SKM-1 treated with dmso at 0.1 percent for 144 hours (cell line): ENCODE measurements at regions not wholly inside any gene's neighbourhood (a gene's known extent, or its start where the extent isn't known, plus 50 kb on each side); places are given as distances from the start of the nearest gene placed in this dataset.
"Not testable (repeated sequence)": the region's sequence is repeated elsewhere in the genome, so short reads cannot be mapped to it uniquely, and the experiment has no call there.

Experiments
- DNase-seq: peaks from one replicate; lab custom pipeline; 2025; ENCODE audit not compliant: unreplicated experiment; lab: John Stamatoyannopoulos, UW

DNA sequence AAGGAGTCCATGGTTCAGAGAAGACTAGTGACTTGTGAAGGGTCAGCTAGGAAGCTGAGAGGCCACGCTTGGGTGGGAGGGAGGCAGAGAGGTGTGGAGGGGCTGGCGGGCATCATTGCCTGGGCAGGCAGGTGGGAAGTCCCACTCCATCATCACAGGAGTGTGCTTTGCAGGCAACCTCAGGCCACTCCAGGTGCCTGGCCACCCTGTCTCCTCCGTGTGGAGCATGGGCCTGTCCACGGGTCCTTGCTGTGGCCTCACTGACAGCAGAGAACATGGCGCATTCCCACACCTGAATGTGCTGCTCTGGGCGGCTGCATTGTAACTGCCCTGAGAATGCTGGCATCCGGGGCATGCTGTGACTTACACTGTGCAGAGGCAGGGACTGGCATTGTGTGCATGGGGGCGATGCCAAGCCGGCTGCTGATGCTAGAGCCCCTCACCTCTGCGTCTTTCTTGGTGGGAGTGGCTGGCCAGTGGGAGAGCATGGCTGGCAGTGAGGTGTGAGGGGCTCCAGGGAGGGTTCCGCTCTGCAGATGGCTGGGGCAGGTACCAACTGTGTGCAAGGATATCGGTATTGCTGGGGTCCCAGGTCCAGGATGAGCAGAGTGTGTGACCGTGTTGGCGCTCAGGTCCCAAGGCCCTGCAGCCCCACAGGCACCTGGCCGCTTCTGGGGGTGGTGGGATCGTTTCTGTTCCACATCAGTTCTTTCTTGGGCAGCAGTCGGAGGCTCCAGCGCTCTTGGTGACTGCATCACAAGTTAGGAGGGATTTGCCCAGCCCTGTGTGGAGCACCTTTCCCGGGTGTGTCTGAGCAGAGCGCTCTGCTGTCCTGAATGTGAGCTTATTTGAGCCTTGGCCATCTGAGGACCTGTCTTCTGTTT is 94.8 kb downstream of the NPIPB11 start:
- no peak for DNase-seq

DNA sequence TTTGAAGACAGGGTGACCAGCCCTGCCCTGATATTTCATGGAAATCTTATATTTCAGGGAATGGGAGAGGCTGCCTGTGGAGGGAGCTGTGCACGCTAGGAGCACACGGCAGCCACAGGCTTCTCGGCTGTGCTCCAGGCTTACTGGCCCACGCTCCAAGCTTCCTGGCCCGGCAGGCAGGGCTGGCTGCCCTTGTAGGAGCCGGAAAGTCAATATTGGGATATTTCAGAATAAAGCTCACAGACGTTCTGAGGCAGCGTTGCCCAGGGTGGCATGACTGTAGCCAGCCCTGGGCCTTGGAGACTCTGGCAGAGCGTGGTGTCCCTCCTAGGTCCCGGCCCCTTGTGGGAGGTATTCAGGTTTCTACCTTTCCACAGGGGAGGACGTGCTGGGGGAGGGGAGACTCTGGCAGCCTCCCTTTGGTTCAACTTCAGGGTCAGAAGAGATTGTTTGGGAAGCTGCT is 95.6 kb downstream of the NPIPB11 start:
- DNase-seq: no peak

DNA sequence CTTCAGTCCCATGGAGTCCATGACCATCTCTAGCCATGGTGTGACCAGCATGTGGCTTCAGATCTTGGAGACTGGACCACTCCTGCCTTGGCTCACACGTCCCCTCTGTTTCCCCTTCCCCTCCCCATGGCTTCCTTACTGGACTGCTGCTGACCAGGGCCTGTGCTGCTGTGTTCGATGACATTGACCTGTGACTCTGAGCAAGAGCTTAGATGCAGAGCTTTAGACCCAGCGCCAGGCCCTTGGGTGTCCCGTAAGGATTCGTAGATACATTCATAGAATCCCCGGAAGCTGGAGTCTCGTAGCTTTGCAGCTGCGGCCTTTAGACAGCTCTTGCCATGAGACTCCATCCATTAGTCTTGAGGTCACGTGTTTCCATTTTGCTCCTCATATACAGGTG is 96.3 kb downstream of the NPIPB11 start:
- not testable (repeated sequence) for DNase-seq

DNA sequence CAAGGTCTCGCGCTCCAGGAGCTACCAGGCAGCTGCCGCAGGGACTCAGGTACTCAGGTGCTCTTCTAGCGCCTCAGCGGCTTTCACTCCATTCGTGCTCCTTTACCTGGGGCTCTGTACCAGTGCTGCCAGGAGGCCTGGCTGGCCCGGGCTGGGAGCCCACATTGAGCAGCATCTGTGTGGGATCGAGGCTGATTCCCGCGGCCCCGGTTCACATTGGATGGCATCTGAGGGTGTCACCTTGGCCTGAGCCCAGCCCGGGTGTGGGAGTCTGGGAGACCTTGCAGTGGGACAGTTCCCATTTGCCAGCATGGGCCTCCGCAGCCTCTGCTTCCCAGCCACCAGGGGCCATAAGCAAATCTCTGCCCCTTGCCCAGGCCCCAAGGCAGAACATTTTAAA is 96.9 kb downstream of the NPIPB11 start:
- DNase-seq: not testable (repeated sequence)

DNA sequence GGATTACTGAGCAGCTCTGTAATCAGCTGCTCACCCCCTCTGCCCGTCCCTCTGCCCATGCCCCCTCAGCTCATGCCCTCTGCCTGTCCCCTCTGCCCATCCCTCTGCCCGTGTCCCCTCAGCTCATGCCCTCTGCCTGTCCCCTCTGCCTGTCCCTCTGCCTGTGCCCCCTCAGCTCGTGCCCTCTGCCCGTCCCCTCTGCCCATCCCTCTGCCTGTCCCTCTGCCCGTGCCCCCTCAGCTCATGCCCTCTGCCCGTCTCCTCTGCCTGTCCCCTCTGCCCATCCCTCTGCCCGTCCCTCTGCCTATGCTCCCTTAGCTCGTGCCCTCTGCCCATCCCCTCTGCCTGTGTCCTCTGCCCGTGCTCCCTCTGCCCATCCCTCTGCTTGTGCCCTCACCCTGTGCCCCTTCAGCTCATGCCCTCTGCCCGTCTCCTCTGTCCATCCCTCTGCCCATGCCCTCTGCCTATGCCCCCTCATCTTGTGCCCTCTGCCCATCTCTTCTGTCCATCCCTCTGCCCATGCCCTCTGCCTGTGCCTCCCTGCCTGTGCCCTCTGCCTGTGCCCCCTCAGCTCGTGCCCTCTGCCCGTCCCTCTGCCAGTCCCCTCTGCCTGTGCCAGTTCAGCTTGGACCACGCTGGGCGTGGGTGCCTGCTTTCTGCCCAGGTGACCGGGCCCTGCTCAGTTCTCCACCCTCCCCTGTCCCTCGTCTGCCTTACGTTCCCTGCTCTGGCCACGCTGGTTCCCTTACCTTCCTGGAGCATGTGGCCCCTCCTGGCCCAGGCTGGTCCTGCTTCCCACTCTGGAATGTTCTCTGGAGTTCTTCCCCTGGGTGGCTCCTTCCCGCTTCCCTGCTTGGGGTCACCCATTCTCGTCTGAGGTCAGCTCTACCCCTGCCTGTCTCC is 97.6 kb downstream of the NPIPB11 start:
- DNase-seq: no peak

DNA sequence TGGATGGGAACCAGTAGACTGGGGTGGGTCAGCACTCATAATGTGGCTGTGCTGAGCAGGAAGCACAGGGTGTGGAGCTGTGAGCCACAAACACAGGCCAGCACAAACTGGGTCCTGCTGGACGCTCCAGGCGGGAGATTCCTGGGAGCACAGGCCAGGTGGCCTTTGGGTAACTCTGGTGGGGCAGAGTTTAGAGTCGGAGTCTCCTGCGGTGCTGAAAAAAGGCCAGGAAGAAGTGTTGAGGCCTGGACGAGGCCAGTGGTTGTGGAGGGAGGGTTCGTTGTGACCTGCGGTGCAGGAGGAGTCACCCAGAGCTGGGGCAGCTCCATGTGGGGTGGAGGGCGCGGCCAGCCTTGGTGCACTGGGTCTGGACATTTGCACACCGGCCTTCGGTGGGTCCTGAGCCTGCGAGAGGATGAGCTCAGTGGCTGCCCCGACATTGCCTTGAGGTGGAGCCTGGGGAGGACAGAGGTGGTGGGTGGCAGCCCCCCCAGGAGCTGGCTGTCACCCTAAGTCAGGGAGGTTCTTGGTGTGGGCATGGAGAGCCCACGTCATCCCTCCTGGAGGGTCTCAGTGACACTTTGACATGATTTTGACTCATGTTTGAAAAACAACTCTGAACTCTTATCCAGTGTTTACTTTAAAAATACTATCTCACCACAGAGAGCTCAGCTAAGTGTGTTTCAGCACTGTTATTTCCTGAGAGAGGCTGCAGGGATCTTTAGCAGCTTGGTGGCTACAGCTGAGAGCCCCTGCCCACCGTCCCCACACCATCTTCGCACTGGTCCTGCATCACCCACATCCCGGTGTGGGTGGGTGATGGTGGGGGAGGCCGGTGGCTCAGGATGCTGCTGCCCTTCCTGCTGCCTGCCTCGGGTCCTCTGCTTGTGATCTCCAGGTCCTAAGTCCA is 98.7 kb downstream of the NPIPB11 start:
- no peak for DNase-seq

DNA sequence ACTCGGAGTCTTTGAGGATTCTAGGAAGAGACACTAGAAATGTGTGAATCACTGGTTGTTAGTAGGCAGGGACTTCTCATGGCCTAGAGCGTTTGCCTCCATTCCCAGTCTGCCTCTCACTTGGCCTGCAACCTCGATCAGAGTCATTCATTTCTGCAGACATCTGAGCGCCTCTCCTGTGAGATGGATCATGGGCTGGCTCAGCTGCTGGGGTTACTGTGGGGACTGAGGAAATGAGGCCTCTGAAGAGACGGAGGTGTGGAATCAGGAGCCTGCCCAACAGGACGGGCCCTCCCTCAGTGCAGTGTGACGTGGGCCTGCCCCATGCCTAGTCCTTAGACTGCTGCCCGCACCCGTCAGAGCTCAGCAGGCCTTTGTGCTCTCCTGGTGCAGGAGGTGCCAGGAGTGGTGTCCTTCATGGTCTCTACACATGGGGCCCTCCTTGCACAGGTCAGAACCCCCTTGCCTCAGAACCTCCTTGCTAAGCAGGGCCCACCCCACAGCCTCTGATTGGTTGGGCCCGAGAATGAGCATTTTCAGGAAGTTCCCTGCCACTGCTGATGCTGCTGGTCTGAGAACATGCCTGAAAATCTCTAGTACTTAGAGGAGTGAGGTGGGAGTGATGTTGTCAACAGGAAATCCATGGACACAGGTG is 99.4 kb downstream of the NPIPB11 start:
- DNase-seq: no peak

DNA sequence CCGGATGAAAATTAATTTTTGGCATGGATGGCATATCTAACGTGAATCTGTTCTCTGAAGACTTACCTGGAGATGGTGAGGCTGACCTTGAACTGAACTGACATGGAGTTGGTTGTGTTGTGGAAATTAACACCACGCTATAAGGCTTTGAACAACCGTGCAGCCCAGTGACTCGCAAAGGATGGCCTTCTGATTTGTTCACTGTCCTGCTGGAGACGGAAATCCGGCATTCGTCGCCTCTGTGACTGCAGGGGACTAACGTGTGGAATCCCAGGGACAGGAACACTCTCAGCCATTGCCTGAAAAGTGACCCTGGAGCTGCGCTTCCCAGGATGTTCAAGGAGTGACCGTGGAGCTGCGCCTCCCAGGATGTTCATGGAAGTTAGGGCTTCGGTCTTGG is 100.3 kb downstream of the NPIPB11 start:
- DNase-seq: no peak

DNA sequence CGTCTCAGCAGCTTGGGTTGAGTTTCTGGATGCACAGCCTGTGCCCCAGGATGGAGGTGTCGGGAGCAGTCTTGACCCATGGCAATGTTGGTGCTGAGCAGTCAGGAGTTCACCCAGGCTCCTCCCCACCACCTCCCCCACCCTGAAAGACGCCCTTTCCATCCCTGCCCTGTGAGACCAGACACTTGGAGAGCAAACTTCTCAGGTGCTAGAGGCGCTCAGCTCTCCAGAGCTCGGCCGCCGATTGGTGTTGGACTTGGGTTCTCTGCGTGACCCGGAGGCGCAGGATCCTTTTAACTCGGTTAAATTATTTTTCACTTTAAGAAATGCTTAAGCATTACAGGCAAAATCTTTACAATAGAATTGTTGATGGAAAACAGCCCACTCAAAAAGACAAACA is 101.5 kb downstream of the NPIPB11 start:
- not testable (repeated sequence) for DNase-seq

DNA sequence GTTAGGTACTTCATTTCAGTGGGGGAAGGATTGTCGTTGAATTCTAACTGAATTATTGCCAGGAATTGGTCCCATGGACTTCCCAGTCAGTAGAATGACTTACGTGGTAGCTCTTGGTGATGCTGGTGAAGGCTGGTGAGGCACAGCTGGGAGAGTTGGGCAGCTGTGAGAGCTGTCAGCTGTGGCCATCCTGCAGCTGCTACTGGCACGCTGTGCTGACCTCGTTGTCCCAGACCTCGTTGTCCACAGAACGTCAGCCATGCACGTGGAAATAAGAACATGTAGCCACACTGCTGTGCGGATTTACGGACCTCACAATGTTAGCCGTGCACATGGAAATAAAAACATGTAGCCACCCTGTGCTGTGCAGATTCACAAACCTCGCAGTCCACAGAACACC is 102.3 kb downstream of the NPIPB11 start:
- DNase-seq: no peak

DNA sequence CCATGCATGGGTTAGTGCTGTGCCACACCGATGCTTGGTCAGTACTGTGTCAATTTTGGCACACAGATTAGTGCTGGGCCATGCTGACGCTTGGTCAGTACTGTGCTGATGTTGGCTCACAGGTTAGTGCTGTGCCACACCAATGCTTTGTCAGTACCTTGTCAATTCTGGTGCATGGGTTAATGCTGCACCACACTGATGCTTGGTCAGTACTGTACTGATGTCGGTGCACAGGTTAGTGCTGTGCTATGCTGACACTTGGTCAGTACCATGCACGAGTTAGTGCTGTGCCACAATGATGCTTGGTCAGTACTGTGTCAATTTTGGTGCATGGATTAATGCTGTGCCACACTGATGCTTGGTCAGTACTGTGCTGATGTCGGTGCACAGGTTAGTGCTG is 103.0 kb downstream of the NPIPB11 start:
- no peak for DNase-seq

DNA sequence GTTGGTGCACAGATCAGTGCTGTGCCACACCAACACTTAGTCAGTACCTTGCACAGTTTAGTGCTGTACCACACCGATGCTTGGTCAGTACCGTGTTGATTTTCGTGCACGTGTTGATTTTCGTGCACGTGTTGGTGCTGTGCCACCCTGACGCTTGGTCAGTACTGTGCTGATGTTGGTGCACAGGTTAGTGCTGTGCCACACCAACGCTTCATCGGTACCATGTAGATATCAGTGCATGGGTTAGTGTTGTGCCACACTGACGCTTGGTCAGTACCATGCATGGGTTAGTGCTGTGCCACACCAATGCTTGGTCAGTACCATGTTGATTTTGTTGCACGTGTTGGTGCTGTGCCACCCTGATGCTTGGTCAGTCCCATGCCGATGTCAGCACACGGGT is 103.5 kb downstream of the NPIPB11 start:
- no peak for DNase-seq

DNA sequence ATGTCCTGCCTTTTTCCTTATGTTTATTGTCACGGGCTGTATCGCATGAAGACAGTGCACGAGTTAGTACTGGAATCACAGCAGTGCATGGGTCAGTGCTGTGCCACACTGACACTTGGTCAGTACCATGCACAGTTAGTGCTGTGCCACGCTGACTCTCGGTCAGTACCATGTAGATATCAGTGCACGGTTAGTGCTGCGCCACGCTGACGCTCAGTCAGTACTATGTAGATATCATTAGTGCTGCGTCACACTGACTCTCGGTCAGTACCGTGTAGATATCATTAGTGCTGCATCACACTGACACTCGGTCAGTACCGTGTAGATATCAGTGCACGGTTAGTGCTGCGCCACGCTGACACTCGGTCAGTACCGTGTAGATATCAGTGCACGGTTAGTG is 104.1 kb downstream of the NPIPB11 start:
- DNase-seq: not testable (repeated sequence)

DNA sequence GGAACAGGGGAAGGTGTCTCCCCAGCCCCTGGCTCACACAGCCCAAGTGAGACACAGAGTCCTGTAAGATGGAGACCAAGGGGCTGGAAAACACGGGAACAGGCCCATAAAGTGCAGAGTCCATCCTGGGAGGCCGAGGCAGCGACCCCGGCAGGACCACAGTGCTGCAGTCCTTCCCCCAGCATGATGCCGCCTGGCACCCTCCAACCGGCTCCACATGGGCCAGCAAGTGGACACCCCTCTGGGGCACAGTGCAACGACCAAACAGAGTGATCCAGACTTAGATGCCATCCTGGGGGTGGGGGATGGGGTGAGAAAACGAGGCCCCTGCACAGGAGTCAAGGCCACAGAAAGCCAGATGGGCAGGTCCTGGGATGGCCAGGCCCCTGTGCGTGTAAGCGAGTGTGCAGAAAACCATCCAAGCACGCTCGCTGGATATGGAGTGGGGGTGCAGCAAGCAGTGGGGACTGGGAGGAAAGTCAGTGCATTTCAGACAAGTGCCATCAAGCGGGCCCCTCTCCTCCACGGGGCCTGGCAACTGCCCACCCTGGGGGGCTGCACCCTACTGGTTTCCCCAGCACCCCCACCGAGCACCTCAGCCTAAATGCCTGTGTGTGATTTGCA is 104.7 kb downstream of the NPIPB11 start:
- DNase-seq: not testable (repeated sequence)

DNA sequence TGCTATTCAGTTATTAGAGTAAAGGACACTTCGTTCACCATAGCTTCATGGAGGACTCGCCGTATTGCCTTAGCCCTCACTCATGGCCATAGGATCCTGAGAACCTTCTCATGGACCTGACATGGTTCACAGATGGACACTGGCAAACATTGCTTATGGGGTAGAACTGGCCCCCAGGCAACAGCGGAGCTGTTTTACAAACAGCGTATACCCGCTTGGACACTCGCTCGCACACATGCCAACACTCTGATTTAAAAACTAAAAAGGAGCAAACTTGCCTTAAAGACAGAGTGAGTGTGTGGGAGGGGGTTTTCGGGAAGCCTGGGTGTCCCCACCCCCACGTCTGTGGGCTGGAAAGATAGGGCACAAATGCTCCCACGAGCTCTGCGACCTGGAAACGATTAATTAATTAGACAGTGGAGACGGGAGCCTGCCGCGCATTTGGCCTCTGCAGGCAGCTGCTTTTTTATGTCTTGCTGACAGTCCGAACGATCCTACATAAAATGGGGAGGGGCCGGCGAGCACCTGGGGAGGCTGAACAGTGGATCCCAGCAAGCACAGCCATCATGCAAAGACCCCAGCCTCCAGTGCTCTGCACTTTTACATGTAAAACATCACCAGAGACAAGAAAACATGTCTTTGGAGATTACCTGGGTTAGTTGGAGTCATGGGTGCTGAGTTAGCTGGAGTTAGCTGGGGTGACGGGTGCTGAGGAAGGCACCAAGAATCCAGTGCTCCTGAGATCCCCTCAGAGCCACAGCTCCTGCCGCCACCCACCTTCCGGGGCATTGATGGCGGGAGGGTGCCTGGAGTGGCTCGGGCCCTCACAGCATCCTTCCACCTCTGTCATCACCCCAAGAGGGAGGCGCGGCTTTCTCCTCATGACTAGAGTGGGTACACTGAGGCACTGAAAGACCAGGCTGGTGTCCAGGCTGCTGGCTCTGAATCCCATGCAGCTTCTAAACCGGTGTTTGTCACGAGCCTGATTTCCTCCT is 105.7 kb downstream of the NPIPB11 start:
- not testable (repeated sequence) for DNase-seq

DNA sequence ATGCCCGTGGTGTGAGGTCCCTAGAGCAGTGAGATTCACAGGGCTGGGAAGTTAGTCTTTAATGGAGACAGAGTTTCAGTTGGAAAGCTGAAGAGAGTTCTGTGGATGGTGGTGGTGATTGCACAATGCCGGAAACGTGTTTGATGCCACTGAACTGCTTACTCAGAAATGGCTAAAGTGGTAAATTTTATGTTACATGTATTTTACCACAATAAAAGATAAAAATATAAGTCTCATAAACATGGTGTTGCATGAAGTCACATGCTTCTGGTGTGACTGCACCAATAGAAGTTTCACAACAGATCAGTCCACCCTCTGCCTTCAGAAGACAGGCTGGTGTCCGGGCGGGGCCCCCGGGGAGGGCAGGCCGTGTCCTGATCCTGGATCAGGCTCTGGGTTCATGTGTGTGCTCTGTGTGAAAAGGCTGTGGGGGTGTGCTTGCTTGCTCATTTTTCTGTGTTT is 106.5 kb downstream of the NPIPB11 start:
- not testable (repeated sequence) for DNase-seq

DNA sequence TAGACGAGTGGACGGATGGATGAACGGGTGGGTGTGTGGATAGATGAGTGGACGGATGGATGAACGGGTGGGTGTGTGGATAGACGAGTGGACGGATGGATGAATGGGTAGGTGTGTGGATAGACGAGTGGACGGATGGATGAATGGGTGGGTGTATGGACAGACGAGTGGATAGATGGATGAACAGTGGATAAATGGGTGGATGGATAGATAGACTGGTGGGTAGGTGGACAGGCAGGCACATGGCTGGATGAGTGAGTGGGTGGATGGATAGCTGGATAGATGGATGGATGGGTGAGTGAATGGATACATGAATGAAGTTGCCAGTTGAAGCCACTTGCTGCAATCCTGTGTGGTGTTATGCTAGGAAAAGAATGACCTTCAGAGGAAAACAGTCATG is 107.5 kb downstream of the NPIPB11 start:
- not testable (repeated sequence) for DNase-seq

DNA sequence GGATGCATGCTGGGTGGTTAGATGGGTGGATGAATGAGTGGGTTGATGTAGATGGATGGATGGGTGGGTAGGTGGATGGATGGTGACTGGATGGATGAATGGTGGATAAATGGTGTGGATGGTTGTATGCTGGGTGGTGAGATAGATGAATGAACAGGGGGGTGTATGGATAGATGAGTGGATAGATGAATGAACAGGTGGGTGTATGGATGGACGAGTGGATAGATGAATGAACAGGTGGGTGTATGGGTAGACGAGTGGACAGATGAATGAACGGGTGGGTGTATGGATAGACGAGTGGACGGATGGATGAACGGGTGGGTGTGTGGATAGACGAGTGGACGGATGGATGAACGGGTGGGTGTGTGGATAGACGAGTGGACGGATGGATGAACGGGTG is 108.2 kb downstream of the NPIPB11 start:
- not testable (repeated sequence) for DNase-seq

DNA sequence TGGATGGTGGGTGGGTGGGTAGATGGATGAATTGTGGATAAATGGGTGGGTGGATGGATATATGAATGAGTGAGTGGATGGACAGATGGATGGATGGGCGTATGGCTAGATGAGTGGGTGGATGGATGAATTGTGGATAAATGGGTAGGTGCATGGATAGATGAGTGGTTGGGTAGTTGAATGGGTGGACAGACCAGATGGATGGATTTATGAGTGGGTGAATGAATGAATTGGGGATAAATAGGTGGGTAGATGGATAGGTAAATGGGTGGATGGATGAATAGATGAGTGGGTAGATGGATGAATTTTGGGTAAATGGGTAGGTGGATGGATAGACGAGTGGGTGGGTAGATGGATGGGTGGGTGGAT is 108.7 kb downstream of the NPIPB11 start:
- not testable (repeated sequence) for DNase-seq
